ENCODE measurements at regions not wholly inside any gene's neighbourhood (a gene's known extent, or its start where the extent isn't known, plus 50 kb on each side); places are given as distances from the start of the nearest gene placed in this dataset.

GRCh38 chr10:42982891-42983506, 93.9 kb upstream of the RET start:
- TF ChIP-seq CTCF (conservative IDR thresholded peaks at IDR 0.05) = no peak
- TF ChIP-seq EZH2 (IDR thresholded peaks at IDR 0.05; ENCODE audit: low read depth) = no peak

Data from PC-9 (cell line).